Caco-2 (cell line): ENCODE measurements at regions not wholly inside any gene's neighbourhood (a gene's known extent, or its start where the extent isn't known, plus 50 kb on each side); places are given as distances from the start of the nearest gene placed in this dataset.
"Not testable (repeated sequence)": the region's sequence is repeated elsewhere in the genome, so short reads cannot be mapped to it uniquely, and the experiment has no call there.

Experiments used
- BruUV-seq: library from RNA; stranded (reverse); fragments of 400-500 nt; replicated peaks from 2 replicates; lab custom pipeline; 2021; lab: Mats Ljungman, UMichigan
- CTCF ChIA-PET: fragments of 300-600 bp; sonication (Branson Sonifier 250); formaldehyde crosslinking; loops from one replicate; lab custom pipeline; 2022; ENCODE audit warnings: antibody characterized with exemption; lab: Charles Lee
- POLR2A ChIA-PET: fragments of 300-600 bp; sonication (Branson Sonifier 250); formaldehyde crosslinking; loops from one replicate; lab custom pipeline; 2022; ENCODE audit warnings: antibody characterized with exemption; lab: Charles Lee
- DNase-seq, 2 experiments: peaks; one replicate each; pipeline versions ENCODE4 v3.0.0 to v3.0.0-alpha.2; 2020 to 2022
- H3K27me3 ChIP-seq: replicated peaks from 2 replicates; pipeline ENCODE4 v1.6.0; 2011; ENCODE audit warnings: low read length; ENCODE audit not compliant: control insufficient read depth, insufficient read depth
- H3K36me3 ChIP-seq: 2 replicates; pipeline ENCODE4 v1.5.1; 2011; ENCODE audit warnings: low read length; ENCODE audit not compliant: control insufficient read depth, insufficient read depth
- H3K4me1 ChIP-seq: fragments of 250-450 bp; sonication (Bioruptor Pico); 2 replicates; pipeline ENCODE4 v1.5.1; 2020; ENCODE audit warnings: mild to moderate bottlenecking
- H3K4me3 ChIP-seq: 2 replicates; pipeline ENCODE4 v1.5.1; 2011; ENCODE audit warnings: low read depth, mild to moderate bottlenecking, control low read depth, low read length
- H3K9me3 ChIP-seq: fragments of 250-450 bp; sonication (Bioruptor Pico); 2 replicates; pipeline ENCODE4 v1.5.1; 2020; ENCODE audit warnings: mild to moderate bottlenecking, moderate library complexity
- H3K27ac Mint-ChIP-seq: one replicate; pipeline ENCODE4 v1.8.0; 2022; ENCODE audit warnings: mixed read lengths; ENCODE audit not compliant: unreplicated experiment
- H3K27me3 Mint-ChIP-seq: one replicate; pipeline ENCODE4 v1.8.0; 2022; ENCODE audit warnings: mixed read lengths; ENCODE audit not compliant: insufficient read depth, unreplicated experiment
- H3K36me3 Mint-ChIP-seq: one replicate; pipeline ENCODE4 v1.8.0; 2022; ENCODE audit warnings: mild to moderate bottlenecking, mixed read lengths; ENCODE audit not compliant: insufficient read depth, unreplicated experiment
- H3K4me1 Mint-ChIP-seq: one replicate; pipeline ENCODE4 v1.8.0; 2022; ENCODE audit warnings: low read depth, mixed read lengths; ENCODE audit not compliant: unreplicated experiment
- H3K4me3 Mint-ChIP-seq: one replicate; pipeline ENCODE4 v1.8.0; 2022; ENCODE audit warnings: mild to moderate bottlenecking, moderate library complexity, mixed read lengths; ENCODE audit not compliant: unreplicated experiment
- H3K9me3 Mint-ChIP-seq: one replicate; pipeline ENCODE4 v1.8.0; 2022; ENCODE audit warnings: mixed read lengths; ENCODE audit not compliant: unreplicated experiment
- CTCF ChIP-seq, 2 experiments: fragments of 200-600 bp in 1 of 2; IDR thresholded peaks; 1 replicate in 1 of 2; 2 replicates in 1 of 2; pipeline versions ENCODE4 v1.5.1 to v1.8.0; 2011 to 2022; ENCODE audit warnings: antibody characterized with exemption in 1 of 2, control low read depth in 1 of 2, inconsistent platforms in 1 of 2, low read depth in 1 of 2, low read length in 1 of 2, mild to moderate bottlenecking in 1 of 2, moderate library complexity in 1 of 2; ENCODE audit not compliant: insufficient read depth in 1 of 2, severe bottlenecking in 1 of 2, unreplicated experiment in 1 of 2
- intact Hi-C: fragments of 100-400 bp; cut with micrococcal nuclease; formaldehyde crosslinking; loops from one replicate; pipeline ENCODE4 v1.10.0; 2022; ENCODE audit not compliant: unreplicated experiment

GRCh38 chr4:127268367-127268766 is 364.4 kb upstream of the INTU start:
- Histone ChIP-seq H3K36me3 (no peaks in the 10 kb centered on the region), H3K9me3 (no peaks in the 10 kb centered on the region), H3K27me3 (no peaks in the 10 kb centered on the region), H3K4me1 (no peaks in the 10 kb centered on the region), H3K4me3 (no peak overlapping the region)
- no peaks in the 10 kb centered on the region for H3K4me1 Mint-ChIP-seq
- no peak overlapping the region for H3K27ac Mint-ChIP-seq
- TF ChIP-seq CTCF (IDR thresholded peaks at IDR 0.05; ENCODE audit: insufficient read depth in 1 of 2, low read depth in 1 of 2, low read length in 1 of 2, severe bottlenecking in 1 of 2, unreplicated experiment in 1 of 2) = no peak
- H3K27me3 Mint-ChIP-seq = no peaks in the 10 kb centered on the region
- H3K9me3 Mint-ChIP-seq = peaks cover 35% of the 10 kb centered on the region
- ChIA-PET POLR2A (no interaction called here), CTCF (no interaction called here)
- intact Hi-C loops = no loop called here
- H3K36me3 Mint-ChIP-seq = no peaks in the 10 kb centered on the region
- no peak for DNase-seq
- no TSS peak for BruUV-seq
- no peak overlapping the region for H3K4me3 Mint-ChIP-seq

GRCh38 chr4:127277023-127277422 is 355.7 kb upstream of the INTU start:
- H3K36me3 Mint-ChIP-seq, BruUV-seq, H3K4me3 Mint-ChIP-seq, H3K9me3 ChIP-seq, H3K4me1 Mint-ChIP-seq, H3K27ac Mint-ChIP-seq, H3K4me3 ChIP-seq, POLR2A ChIA-PET, DNase-seq, H3K27me3 ChIP-seq, H3K4me1 ChIP-seq, CTCF ChIA-PET, H3K27me3 Mint-ChIP-seq, H3K36me3 ChIP-seq, intact Hi-C loops: not testable (repeated sequence)
- H3K9me3 Mint-ChIP-seq = peaks cover 15% of the 10 kb centered on the region

GRCh38 chr4:127284236-127284635 is 348.5 kb upstream of the INTU start:
- no peaks in the 10 kb centered on the region for H3K9me3 ChIP-seq
- no peak overlapping the region for H3K4me3 ChIP-seq
- intact Hi-C loops = no loop called here
- Mint-ChIP-seq H3K27ac (no peak overlapping the region), H3K4me3 (no peak overlapping the region), H3K9me3 (peaks cover 3% of the 10 kb centered on the region), H3K27me3 (no peaks in the 10 kb centered on the region), H3K4me1 (no peaks in the 10 kb centered on the region), H3K36me3 (no peaks in the 10 kb centered on the region)
- H3K4me1 ChIP-seq = no peaks in the 10 kb centered on the region
- no peaks in the 10 kb centered on the region for H3K27me3 ChIP-seq
- BruUV-seq = no TSS peak
- ChIA-PET POLR2A (no interaction called here), CTCF (no interaction called here)
- no peak for DNase-seq
- TF ChIP-seq CTCF (IDR thresholded peaks at IDR 0.05; ENCODE audit: insufficient read depth in 1 of 2, low read depth in 1 of 2, low read length in 1 of 2, severe bottlenecking in 1 of 2, unreplicated experiment in 1 of 2) = no peak
- H3K36me3 ChIP-seq = no peaks in the 10 kb centered on the region

GRCh38 chr4:127291316-127291715 is 341.4 kb upstream of the INTU start:
- H3K36me3 Mint-ChIP-seq = no peaks in the 10 kb centered on the region
- BruUV-seq = no TSS peak
- DNase-seq = no peak
- intact Hi-C loops = no loop called here
- no peaks in the 10 kb centered on the region for H3K4me1 ChIP-seq
- no peak overlapping the region for H3K4me3 ChIP-seq
- POLR2A ChIA-PET = no interaction called here
- no peaks in the 10 kb centered on the region for H3K36me3 ChIP-seq
- H3K9me3 Mint-ChIP-seq = peaks cover 11% of the 10 kb centered on the region
- no peak overlapping the region for H3K27ac Mint-ChIP-seq
- TF ChIP-seq CTCF (IDR thresholded peaks at IDR 0.05; ENCODE audit: insufficient read depth in 1 of 2, low read depth in 1 of 2, low read length in 1 of 2, severe bottlenecking in 1 of 2, unreplicated experiment in 1 of 2) = no peak
- H3K4me1 Mint-ChIP-seq = no peaks in the 10 kb centered on the region
- H3K9me3 ChIP-seq = no peaks in the 10 kb centered on the region; the same call in 1 of the 2 replicates
- no peaks in the 10 kb centered on the region for H3K27me3 ChIP-seq
- no peak overlapping the region for H3K4me3 Mint-ChIP-seq
- H3K27me3 Mint-ChIP-seq = no peaks in the 10 kb centered on the region
- CTCF ChIA-PET = no interaction called here
